ENCODE measurements at regions not wholly inside any gene's neighbourhood (a gene's known extent, or its start where the extent isn't known, plus 50 kb on each side); places are given as distances from the start of the nearest gene placed in this dataset.

- no peak for DNase-seq (ENCODE audit: low spot score)
- TF ChIP-seq CTCF (IDR thresholded peaks at IDR 0.05), result no peak
These were observed 301.0 kb upstream of the HS6ST1 start for GRCh38 chr2:128619471-128620325.

GRCh38 chr2:128621074-128621473, 302.4 kb upstream of the HS6ST1 start:
- DNase-seq (ENCODE audit: low spot score), result no peak
- Histone ChIP-seq H3K27ac (no peak overlapping the region), H3K4me3 (no peak overlapping the region)
- no peak for TF ChIP-seq CTCF (IDR thresholded peaks at IDR 0.05)

More at GRCh38 chr2:128619471-128620325, 301.0 kb upstream of the HS6ST1 start:
- Histone ChIP-seq H3K4me3 (no peak overlapping the region), H3K27ac (no peak overlapping the region)

- no peak for DNase-seq (ENCODE audit: low spot score)
- Histone ChIP-seq H3K27ac (no peak overlapping the region), H3K4me3 (no peak overlapping the region)
- TF ChIP-seq CTCF (IDR thresholded peaks at IDR 0.05), result no peak
These were observed 303.7 kb upstream of the HS6ST1 start for GRCh38 chr2:128622371-128622770.

GRCh38 chr2:128622955-128623620, 304.4 kb upstream of the HS6ST1 start:
- DNase-seq (ENCODE audit: low spot score), result no peak
- no peak for TF ChIP-seq CTCF (IDR thresholded peaks at IDR 0.05)
- no peak overlapping the region for H3K27ac ChIP-seq
- H3K4me3 ChIP-seq, result no peak overlapping the region

GRCh38 chr2:128623776-128624761, 305.4 kb upstream of the HS6ST1 start:
- no peak for TF ChIP-seq CTCF (IDR thresholded peaks at IDR 0.05)
- DNase-seq (ENCODE audit: low spot score), result no peak

GRCh38 chr2:128624956-128625355, 306.3 kb upstream of the HS6ST1 start:
- no peak for TF ChIP-seq CTCF (IDR thresholded peaks at IDR 0.05)
- no peak for DNase-seq (ENCODE audit: low spot score)
- no peak overlapping the region for H3K27ac ChIP-seq
- H3K4me3 ChIP-seq, result no peak overlapping the region

More at GRCh38 chr2:128623776-128624761, 305.4 kb upstream of the HS6ST1 start:
- Histone ChIP-seq H3K27ac (no peak overlapping the region), H3K4me3 (no peak overlapping the region)

All from coronary artery (tissue), 2 donors.